ENCODE measurements at regions not wholly inside any gene's neighbourhood (a gene's known extent, or its start where the extent isn't known, plus 50 kb on each side); places are given as distances from the start of the nearest gene placed in this dataset.
A peak's percentile ranks its signal among the peaks of the same experiment; 100 is the strongest.

DNA sequence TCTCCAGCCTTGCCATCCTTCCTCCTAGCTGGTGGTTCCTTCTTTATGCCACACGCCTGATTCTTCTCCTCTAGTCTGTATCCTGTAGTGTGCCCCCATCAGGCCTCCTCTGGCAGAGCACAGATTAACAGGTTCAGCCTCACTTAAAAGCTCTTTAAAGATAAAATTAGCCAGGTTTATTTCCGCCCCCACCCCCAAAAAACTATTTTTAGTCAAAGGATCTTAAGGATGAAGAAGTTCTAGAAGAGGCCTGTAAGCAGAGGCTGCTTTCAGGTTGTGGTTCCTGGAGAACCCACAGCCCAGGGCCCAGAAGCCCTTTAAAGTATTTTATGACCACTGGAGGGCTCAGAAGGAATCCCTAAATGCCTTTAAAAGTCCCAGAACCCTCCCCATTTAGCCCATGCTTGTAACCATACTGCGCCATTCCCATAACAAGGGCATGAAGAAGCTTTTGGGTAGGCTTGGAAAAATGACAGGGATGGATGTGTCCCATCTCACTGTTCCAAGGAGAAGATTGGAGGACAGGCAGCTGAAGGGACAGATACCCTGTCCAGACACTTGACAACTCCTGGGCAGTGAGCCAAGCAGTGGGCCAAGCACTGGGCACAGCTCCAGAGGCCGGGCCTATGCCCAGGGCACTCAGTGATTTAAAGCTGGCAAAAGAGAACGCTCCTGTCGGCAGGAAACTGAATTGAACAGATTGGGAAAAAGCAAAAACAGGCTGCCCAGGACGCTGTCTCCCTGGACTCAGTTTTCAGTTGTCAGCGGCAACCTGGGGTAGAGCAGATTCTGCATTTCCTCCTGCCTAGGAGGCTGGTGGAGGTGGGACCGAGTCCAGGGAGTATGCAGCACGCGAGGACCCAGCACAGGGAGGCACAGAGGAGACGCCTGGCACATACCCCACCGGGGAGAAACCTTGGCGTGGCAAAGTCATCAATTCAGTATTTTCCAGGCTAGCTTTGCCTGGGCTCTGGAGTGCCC is 106.3 kb upstream of the SSBP2 start:
- DNase-seq: peak in 55 of 56 donors; percentile 17 to 90 (median 71)

DNA sequence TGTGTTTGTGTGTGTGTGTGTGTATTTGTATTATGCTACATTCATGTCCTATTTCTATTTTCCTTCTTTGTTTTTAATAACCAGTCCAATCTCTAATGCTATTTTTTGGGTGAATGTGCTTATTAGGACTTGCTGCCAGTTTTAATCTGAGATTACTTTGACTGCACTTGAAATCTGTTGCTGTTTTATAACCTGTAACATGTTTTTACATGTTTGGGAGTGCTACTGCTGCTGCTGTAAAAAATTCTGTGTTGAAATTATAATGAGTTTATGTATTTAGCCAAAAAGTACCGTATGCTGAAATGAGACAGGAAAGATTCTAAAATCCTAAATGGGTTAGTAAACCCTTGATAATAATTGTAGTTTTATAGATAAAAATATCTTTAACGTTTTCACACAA is 104.7 kb upstream of the SSBP2 start:
- no peak for DNase-seq

DNA sequence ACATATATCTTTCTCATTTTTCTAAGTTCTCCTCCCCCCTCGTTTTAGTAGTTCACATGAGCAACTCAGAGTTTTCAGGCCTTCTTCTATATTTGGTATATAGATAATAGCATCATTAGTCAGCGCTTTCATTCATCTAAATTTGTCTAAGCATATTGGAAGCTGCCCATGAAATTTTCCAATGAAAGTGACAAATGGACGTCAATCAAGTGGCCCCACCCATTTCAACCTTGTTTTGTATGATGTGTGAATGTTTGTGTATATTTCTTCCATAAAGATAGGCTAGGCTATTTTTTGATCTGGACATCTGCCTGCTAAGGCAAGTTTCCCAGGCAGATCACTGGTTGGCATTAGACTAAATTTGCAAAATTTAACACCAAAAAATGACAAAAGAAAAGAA is 104.0 kb upstream of the SSBP2 start:
- DNase-seq: no peak

- DNase-seq: peak in 1 of 56 donors; percentile 7
These were observed 103.6 kb upstream of the SSBP2 start for GRCh38 chr5:81854485-81854884.

DNA sequence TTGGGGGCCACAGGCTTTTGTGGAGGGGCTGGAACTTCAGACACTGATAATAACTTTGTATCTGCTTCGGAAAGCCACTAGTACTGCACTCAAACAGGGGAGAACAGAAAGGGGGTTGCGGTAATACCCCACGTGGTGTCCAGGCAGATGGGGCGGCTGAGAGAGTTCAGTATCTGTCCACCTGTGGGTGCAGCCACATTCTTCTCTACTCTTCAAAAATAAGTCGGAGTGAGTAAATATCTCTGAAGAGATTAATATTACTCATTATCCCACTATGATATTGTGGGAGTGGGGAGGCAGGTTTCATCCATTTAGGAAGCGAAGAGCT is 102.1 kb upstream of the SSBP2 start:
- DNase-seq: no peak

DNA sequence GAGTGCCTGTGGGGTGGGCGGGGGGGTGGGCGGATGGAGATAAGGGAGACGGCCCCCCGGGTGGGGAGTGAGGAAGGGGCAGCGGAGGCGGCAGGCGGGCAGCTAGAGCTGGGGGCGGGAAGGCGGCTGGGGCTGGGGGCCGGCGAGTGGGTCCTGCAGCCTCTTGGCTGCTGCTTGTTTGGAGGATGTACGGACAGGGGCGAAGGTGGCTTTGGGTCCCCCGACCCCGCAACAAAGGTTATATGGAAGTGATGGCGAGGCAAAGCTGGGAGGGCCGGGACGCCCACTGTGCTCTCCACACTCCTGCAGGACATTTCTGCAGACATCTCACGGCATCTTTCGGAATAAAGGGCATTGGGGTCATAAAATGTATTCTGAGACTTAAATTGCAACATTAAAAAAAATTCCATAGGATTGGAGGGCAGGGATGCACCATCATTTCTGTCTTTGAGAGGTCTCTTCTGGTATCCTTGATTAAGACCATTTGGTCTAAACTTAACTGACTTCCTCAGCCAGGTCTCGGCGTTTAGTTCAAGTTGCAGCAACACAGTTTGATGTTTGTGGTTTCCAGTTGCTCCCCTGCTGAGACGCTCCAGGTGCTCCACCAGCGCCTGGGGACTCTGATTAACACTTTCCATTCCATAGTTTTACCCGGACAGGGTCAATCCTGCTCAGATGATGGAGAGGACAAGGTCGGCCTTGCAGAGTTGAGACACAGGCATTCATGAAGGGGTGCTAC is 101.6 kb upstream of the SSBP2 start:
- DNase-seq: peak in 20 of 56 donors; percentile 10 to 70 (median 30)

GRCh38 chr5:81851481-81852178 is 100.7 kb upstream of the SSBP2 start:
- DNase-seq: peak; percentile 56 to 98 (median 95)

DNA sequence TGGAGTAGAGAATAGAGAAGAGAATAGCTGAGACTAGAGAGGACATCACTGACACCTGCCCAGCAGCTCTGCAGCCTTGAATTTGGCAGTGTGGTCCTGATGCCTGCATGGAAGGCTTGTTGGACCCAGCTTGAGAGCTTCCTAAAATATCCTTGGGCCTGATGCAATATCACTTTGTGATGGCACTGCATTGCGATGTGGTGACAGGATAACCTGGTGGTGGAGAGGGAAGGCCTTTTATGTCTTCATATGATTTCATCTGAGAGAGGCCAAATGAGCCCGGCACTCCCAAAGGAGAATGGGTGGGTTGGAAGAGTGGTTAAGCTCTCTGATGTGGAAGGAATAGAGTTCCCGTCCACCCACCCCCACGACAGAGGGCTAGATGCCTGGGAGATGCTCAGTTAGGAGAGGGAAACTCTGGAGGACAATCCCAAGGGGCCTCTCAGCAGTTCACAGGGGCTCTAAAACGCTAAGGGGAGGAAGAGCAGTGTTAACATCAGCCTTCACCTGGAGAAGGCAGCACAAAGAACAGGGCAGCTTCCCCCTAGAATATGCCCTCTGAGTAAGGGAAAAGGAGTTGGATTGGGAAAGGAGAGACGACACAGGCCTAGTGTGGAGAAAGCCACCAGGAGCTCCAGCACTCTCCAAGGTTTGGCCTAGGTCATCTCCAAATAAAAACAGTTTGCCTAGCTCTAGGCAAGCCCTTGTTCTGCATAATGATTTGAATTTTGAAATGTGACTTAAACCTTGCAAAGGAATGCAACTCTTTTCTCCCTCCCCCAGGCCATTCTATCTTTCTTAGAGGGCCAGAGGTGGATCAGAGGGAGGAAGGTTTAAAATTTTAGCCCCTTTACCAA is 99.8 kb upstream of the SSBP2 start:
- peak in 2 of 56 donors; percentile 11 to 38 for DNase-seq

GRCh38 chr5:81849770-81850367 is 99.0 kb upstream of the SSBP2 start:
- peak in 11 of 56 donors; percentile 11 to 34 (median 17) for DNase-seq

DNA sequence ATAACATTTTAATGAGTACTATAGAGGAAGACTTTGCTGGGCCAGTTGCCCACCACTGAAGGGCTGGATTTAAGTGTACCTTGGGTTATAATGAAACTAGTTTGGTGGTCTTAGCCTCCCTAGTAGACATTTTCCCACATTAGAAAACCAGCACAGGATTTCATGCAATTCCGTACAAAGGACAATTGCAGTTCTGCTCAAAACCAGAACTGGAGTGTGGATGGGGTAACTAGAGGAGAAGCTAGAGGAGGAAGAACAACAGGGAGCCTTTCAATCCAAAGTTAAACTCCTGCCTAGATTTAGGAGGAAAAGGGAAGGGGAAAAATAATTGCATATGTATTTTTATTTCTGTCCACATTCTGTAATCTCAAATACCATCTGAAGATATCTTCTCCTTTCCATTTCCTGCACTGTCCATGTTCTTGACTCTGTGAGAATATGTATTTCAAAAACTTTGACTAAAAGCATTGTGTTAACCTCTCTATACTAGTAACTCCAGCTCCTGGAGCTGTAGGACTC is 97.5 kb upstream of the SSBP2 start:
- peak in 10 of 56 donors; percentile 11 to 56 (median 18) for DNase-seq

- no peak for DNase-seq
These were observed 95.4 kb upstream of the SSBP2 start for GRCh38 chr5:81846301-81846700.

DNA sequence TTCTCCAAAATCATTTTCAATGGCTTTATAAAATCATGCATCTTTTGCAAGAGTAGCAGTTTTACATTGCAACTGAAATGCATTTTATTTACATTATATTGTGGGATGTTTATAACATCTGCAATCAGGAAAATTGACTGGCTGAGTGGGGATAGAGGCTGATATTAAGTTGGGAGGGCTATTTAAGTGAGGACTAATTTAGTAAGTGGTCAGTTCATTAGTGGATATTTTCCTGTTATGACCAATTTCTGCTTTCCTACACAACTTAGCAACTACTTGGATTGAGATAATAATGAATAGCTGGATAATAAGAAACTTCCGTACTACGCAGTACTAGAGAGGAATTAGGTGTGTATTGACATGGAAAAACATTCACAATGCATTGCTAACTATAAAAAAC is 92.9 kb upstream of the SSBP2 start:
- no peak for DNase-seq

- DNase-seq: no peak
These were observed 92.0 kb upstream of the SSBP2 start for GRCh38 chr5:81842795-81843398.

DNA sequence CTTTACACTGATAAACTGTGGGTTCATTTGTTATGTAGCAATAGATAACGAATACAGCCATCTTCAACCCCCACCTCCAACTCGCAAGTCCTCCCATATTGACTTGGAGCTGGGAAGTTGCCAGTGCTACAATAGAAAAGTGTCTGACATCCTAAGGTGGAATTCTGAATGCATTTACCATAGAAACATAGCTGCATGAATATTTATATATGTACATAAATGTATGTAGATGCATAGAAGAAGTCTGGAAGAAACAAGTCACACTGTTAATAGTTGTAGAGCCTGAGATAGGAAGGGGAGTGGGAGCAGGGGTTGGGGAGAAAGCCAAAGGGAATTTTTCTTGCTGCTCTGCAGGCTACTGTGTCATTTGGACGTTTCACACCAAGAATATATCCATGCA is 88.1 kb upstream of the SSBP2 start:
- no peak for DNase-seq

GRCh38 chr5:81838307-81838906 is 87.5 kb upstream of the SSBP2 start:
- DNase-seq: peak in 3 of 56 donors; percentile 9 to 30 (median 19)

- DNase-seq: no peak
These were observed 86.9 kb upstream of the SSBP2 start for GRCh38 chr5:81837667-81838306.

DNA sequence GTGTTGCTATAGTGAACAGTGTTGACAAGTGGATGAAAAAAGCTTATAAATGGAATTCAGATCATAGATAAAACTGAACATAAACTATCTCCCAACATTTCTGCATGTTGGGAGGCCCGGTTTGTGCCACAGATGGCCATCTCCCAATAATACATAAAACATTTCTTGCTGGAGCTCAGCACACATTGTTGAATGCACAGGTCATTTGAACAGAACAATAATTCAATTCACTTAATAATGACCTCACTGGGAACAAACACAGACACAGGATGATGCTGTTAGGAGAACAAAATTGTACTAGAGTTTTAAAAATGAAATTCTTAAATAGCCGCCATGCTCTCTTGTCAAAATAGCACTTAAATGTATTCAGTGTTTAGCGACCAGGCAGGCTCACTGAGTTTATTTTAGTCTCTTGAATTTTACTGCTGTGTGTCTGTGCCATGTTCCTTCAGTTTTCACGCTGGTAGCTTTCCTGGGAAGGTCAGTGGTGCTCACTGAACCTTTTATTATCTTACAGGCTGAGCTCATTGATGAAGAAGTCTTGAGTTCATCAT is 85.0 kb upstream of the SSBP2 start:
- DNase-seq: no peak

DNA sequence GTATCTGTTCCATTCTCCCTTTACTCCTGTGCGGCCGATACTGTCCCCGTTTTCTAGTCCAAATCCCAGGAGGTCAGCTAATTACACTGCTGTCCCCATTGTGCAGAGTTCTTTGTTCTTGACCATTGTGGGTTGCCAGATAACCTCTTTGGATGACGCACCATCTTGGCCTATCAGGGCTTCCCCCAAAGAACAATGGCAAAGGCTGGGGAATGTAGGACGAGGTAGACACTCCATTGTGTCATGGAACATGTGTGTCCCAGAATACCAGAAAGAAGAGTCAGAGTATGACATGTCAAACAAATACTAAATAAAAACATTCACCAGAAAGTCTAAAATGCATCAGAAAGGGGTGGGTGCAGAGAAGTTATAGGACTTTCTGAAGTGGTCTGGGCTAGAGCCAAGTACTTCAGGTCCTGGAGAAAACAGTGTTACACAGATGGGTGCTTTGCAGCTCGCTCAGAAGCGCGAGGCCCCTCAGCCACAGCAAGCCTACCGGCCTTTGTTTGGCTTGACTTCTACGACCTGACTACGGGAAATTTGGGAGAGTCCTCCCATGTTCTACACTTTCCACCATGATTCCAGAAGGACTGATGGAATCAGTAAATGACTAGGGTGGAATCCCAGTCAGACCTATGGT is 83.2 kb upstream of the SSBP2 start:
- DNase-seq: no peak
